ENCODE measurements at regions not wholly inside any gene's neighbourhood (a gene's known extent, or its start where the extent isn't known, plus 50 kb on each side); places are given as distances from the start of the nearest gene placed in this dataset.

DNA sequence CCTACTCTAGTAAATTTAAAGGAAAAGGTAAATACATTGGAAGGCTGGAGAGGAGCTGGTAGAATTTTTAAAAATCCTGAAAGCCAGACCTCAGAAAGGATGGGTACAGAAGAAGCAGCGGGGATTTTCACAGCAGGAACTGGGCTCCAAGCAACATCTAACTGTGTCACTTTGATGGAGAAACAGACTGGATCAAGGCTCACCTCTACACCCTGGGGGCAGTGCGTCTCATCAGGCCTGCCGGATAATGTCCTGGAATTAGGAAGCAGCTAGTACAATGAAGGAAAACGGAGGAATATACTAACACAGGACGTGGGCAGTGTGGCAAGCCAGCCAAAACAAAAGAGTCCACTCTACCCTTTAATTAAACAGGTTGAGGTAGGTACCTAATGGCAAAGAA lies 463.6 kb downstream of the TAF11L14 start:
- no peak overlapping the region for H3K27ac Mint-ChIP-seq (ENCODE audit: unreplicated experiment)
- DNase-seq, result no peak

DNA sequence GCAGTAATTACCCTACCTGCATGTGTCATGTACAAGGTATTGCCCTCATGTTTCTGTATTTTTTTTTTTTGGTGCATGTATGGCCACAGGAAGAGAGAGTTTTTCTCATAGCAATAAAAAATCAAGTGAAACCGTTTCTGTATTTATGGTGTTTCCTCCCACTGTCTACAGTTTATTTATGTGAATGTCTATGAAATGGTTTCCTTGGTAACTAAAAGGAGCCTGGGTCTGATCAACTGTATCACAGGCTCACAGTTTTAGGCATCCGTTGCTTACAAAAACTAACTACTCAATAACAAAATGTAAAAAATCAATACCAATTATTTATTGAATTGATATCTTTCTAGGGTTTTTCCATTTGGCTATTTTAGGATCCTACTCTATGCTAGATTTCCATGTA lies 464.4 kb downstream of the TAF11L14 start:
- no peaks in the 10 kb centered on the region for H3K27me3 Mint-ChIP-seq (ENCODE audit: unreplicated experiment)
- DNase-seq, result no peak
- no peaks in the 10 kb centered on the region for H3K4me1 Mint-ChIP-seq (ENCODE audit: low read depth, unreplicated experiment)
- TF ChIP-seq, protein P1, sequence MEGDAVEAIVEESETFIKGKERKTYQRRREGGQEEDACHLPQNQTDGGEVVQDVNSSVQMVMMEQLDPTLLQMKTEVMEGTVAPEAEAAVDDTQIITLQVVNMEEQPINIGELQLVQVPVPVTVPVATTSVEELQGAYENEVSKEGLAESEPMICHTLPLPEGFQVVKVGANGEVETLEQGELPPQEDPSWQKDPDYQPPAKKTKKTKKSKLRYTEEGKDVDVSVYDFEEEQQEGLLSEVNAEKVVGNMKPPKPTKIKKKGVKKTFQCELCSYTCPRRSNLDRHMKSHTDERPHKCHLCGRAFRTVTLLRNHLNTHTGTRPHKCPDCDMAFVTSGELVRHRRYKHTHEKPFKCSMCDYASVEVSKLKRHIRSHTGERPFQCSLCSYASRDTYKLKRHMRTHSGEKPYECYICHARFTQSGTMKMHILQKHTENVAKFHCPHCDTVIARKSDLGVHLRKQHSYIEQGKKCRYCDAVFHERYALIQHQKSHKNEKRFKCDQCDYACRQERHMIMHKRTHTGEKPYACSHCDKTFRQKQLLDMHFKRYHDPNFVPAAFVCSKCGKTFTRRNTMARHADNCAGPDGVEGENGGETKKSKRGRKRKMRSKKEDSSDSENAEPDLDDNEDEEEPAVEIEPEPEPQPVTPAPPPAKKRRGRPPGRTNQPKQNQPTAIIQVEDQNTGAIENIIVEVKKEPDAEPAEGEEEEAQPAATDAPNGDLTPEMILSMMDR (IDR thresholded peaks at IDR 0.05; ENCODE audit: partially characterized antibody, unreplicated experiment), result no peak
- H3K27ac Mint-ChIP-seq (ENCODE audit: unreplicated experiment), result no peak overlapping the region
- no peaks in the 10 kb centered on the region for H3K36me3 Mint-ChIP-seq (ENCODE audit: unreplicated experiment)
- no peak overlapping the region for H3K4me3 Mint-ChIP-seq (ENCODE audit: unreplicated experiment)
- H3K9me3 Mint-ChIP-seq (ENCODE audit: unreplicated experiment), result no peaks in the 10 kb centered on the region

More for the DNA sequence above, 463.6 kb downstream of the TAF11L14 start:
- Mint-ChIP-seq H3K9me3 (ENCODE audit: unreplicated experiment) (no peaks in the 10 kb centered on the region), H3K36me3 (ENCODE audit: unreplicated experiment) (no peaks in the 10 kb centered on the region), H3K27me3 (ENCODE audit: unreplicated experiment) (no peaks in the 10 kb centered on the region), H3K4me3 (ENCODE audit: unreplicated experiment) (no peak overlapping the region), H3K4me1 (ENCODE audit: low read depth, unreplicated experiment) (no peaks in the 10 kb centered on the region)
- TF ChIP-seq, protein P1 (IDR thresholded peaks at IDR 0.05; ENCODE audit: partially characterized antibody, unreplicated experiment), result no peak

- DNase-seq, result no peak
- TF ChIP-seq, protein P1 (IDR thresholded peaks at IDR 0.05; ENCODE audit: partially characterized antibody, unreplicated experiment), result no peak
- Mint-ChIP-seq H3K36me3 (ENCODE audit: unreplicated experiment) (no peaks in the 10 kb centered on the region), H3K27me3 (ENCODE audit: unreplicated experiment) (no peaks in the 10 kb centered on the region), H3K9me3 (ENCODE audit: unreplicated experiment) (no peaks in the 10 kb centered on the region), H3K4me3 (ENCODE audit: unreplicated experiment) (no peak overlapping the region), H3K27ac (ENCODE audit: unreplicated experiment) (no peak overlapping the region), H3K4me1 (ENCODE audit: low read depth, unreplicated experiment) (no peaks in the 10 kb centered on the region)
Measured at GRCh38 chr5:18099261-18099660, 465.0 kb downstream of the TAF11L14 start.

DNA sequence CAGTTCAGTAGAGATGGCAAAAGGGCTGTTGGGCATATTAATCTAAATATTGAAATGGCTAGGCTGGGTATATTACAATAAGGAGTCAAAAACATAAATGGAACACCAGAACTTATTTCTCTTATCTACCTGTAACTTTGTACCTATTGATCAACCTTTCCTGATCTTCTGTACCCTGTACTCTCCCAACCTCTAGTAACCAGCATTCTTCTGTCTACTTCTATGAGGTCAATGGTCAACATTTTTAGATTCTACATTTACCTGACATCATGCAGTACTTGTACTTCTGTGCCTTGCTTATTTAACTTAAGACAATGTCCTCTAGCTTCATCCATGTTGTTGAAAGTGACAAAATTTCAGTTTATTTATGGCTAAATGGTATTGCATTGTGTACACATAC lies 467.3 kb downstream of the TAF11L14 start:
- no peaks in the 10 kb centered on the region for H3K9me3 Mint-ChIP-seq (ENCODE audit: unreplicated experiment)
- H3K36me3 Mint-ChIP-seq (ENCODE audit: unreplicated experiment), result no peaks in the 10 kb centered on the region
- no peak overlapping the region for H3K4me3 Mint-ChIP-seq (ENCODE audit: unreplicated experiment)
- DNase-seq, result no peak
- TF ChIP-seq, protein P1 (IDR thresholded peaks at IDR 0.05; ENCODE audit: partially characterized antibody, unreplicated experiment), result no peak
- no peaks in the 10 kb centered on the region for H3K27me3 Mint-ChIP-seq (ENCODE audit: unreplicated experiment)
- H3K27ac Mint-ChIP-seq (ENCODE audit: unreplicated experiment), result no peak overlapping the region
- H3K4me1 Mint-ChIP-seq (ENCODE audit: low read depth, unreplicated experiment), result no peaks in the 10 kb centered on the region

GRCh38 chr5:18102733-18103132 lies 468.5 kb downstream of the TAF11L14 start:
- DNase-seq, result no peak
- no peaks in the 10 kb centered on the region for H3K4me1 Mint-ChIP-seq (ENCODE audit: low read depth, unreplicated experiment)
- no peaks in the 10 kb centered on the region for H3K27me3 Mint-ChIP-seq (ENCODE audit: unreplicated experiment)

More at GRCh38 chr5:18102733-18103132, 468.5 kb downstream of the TAF11L14 start:
- no peaks in the 10 kb centered on the region for H3K9me3 Mint-ChIP-seq (ENCODE audit: unreplicated experiment)
- no peak overlapping the region for H3K4me3 Mint-ChIP-seq (ENCODE audit: unreplicated experiment)
- no peak overlapping the region for H3K27ac Mint-ChIP-seq (ENCODE audit: unreplicated experiment)
- H3K36me3 Mint-ChIP-seq (ENCODE audit: unreplicated experiment), result no peaks in the 10 kb centered on the region
- TF ChIP-seq, protein P1 (IDR thresholded peaks at IDR 0.05; ENCODE audit: partially characterized antibody, unreplicated experiment), result no peak

Measured in glutamatergic neuron (in vitro differentiated cells).